Suppressor macrophage (primary cell): ENCODE measurements at regions not wholly inside any gene's neighbourhood (a gene's known extent, or its start where the extent isn't known, plus 50 kb on each side); places are given as distances from the start of the nearest gene placed in this dataset.
"Not testable (repeated sequence)": the region's sequence is repeated elsewhere in the genome, so short reads cannot be mapped to it uniquely, and the experiment has no call there.

Experiments used
- DNase-seq, 4 experiments: peaks; one replicate each; pipeline ENCODE4 v3.0.0-alpha.2; 2020 to 2022

DNA sequence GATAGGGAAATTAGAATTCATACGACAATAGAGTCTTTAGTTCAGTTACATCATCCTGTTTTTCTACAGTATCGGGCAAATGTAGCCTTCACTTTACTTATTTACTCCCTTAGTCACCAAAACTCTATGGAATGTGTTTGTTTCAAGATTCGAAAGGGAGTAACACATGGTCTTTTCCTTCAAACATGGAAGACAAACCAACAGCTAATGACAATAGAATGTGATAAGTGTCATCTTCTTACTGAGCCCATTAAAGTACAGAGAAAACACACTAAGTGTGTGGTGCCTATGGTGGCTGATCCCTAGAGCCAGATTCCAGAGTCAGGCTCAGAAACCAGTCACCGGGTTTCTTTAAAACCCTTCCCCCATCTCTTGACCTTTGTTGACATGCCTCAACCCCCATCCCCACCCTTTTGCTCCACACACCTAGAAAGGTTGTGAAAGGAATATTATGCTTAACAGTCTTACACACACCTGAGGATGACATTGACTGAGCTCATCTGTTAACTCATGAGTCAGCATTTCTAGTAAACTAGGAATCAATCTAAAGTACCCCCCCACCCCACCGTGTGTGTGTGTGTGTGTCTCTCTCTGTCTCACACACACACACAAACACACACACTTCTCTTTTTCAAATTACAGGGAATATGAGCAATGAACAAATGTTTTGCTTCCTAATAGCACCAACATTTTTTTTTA, 549.6 kb upstream of the CCDC54 start:
- no peak for DNase-seq

DNA sequence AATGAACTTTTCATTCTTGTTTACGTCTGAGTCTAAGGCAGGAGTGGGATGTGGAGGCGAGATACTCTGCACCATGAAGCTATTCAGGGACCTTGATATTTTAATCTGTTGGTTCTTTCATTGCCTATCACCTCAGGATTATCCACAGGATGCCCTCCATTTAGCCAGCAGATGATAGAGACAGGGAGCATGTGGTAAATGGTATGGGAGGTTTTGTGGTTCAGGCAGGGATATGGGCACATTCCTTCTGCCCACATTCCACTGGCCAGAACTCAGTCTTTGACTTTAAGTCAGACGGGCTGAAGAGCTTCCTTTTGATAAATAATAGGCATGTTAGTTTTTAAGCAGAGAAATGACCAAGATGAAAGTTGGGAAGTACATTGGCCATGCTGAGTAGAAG, 548.0 kb upstream of the CCDC54 start:
- no peak for DNase-seq

DNA sequence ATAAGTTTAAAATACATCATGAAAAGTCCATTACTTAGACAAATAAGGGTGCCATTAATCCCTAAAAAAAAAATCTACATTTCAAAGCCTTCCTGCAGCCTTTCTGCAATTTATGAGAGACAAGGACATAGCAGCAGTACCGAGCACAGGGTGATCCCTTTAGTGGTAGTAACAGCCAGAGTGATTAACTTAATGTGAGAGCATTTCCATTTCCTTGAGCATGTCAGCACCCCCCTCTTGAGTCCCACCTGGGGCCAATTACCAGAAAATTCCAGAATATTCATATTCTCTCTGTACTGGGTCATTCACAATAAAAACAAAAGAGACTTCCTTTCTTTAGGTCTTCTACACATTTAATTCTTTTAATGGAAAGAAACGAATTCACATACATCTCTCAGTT, 546.9 kb upstream of the CCDC54 start:
- no peak for DNase-seq

DNA sequence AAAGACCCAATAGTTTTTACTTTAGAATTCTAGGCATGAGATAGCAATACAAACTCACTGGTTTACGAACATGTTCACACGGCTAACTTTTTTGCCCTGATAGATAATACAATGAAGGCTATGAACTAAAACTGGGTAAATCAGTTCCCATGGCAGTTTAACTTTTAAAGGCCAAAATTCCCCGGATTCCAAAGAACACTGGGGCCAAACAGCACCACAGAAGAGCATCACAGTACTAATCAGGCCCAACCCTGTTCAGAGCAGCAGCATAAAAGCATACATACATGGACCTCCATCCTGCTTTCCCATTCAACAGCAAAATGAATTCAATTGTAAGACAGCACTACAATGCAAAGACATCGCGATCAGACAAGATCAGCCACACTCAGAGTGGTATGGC, 540.3 kb upstream of the CCDC54 start:
- DNase-seq = no peak

- no peak for DNase-seq
Observed at GRCh38 chr3:106837616-106838015, 539.6 kb upstream of the CCDC54 start.

- no peak for DNase-seq
Observed at GRCh38 chr3:106839576-106840280, 537.5 kb upstream of the CCDC54 start.

- DNase-seq = no peak
Observed at GRCh38 chr3:106840319-106840718, 536.9 kb upstream of the CCDC54 start.

GRCh38 chr3:106842151-106842550, 535.1 kb upstream of the CCDC54 start:
- no peak for DNase-seq

DNA sequence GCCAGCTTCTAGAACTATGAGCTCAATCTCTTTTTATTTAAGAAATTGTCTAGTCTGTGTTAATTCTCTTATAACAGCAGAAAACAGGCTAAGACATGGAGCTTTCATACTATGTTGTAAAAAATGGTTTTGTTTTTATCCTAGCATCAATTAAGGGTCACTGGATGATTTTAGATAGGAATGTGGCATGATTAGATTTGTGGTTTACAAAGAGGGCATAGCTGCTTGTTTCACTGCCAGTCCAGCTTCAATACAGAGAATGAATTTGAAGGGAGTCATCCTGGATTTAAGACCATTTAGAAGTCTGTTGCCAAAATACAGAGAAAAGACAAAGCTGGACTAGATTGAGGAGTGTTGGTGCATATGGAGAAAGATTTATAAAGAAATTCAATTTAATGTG, 532.6 kb upstream of the CCDC54 start:
- no peak for DNase-seq

DNA sequence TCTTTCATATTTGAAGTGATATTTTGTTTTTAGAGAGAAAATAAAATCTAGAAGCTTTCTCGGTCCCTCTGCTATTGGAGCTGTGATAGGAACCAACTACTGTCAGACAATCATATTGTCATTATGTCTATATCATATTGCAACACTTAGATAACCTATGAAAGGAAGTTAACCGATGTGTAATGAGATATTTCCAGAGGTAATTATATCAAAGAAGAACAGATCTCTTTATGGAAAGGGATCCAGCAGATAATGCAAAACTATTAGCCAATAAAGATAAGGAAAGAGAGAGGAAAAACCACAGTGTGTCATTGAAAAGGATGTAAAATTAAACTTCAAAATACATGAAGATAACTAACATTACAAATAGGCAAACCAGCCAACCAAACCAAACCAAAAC, 529.1 kb upstream of the CCDC54 start:
- no peak for DNase-seq

DNA sequence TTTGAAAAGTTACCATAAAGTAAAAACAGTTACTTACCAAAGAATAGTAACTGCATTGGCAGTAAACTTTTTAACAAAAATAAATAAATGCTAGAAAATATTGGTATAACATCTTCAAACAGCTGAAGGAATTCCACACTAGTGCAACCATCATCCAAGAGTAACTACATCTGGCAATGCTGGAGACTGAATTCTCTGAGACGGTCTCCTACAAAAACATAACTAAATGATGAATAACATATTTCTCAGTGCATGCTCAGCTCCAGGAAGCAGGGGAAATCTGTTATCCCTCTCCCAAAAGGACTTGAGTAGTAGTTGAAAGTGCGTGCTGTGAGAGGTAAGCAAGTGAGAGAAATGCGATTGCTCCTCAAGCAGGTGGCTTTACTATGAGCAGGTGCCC, 526.8 kb upstream of the CCDC54 start:
- DNase-seq = no peak

- not testable (repeated sequence) for DNase-seq
Observed at GRCh38 chr3:106858321-106858720, 518.9 kb upstream of the CCDC54 start.

DNA sequence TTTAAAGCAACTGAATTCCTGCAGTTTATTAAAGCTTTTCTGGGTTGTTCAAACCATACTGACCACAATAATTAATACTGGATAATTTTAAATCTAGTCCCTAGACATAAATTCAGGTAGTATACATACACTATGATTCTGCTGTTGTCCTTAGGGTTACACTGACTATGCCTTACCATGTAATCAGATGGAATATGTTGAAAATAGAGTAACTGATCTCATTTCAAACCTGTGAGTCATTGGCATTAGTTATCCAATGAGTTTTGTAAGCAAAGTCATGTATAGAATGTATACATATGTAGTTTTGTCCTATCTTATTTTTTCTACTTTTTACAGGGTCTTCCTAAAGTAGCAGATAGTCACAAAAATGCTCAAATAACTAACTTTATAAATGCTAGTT, 517.1 kb upstream of the CCDC54 start:
- DNase-seq = no peak

DNA sequence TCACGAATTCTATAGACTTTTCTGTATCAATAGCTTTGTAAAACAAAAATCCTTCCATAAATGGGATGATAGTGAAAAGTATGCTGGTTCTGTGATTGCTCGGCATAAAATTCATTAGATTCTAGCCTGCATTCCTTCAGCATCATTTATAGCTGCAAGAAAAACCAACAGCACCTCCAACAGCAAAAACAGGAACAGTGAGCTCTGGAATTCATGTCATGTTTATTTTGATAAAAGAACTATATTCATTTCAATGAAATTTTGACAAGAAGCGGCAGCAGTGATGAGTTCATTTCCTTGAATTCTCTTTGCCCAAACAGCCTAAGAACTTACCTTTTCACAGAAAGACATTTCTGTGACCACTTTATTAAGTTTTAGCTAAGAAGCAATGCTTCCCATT, 515.2 kb upstream of the CCDC54 start:
- no peak for DNase-seq

DNA sequence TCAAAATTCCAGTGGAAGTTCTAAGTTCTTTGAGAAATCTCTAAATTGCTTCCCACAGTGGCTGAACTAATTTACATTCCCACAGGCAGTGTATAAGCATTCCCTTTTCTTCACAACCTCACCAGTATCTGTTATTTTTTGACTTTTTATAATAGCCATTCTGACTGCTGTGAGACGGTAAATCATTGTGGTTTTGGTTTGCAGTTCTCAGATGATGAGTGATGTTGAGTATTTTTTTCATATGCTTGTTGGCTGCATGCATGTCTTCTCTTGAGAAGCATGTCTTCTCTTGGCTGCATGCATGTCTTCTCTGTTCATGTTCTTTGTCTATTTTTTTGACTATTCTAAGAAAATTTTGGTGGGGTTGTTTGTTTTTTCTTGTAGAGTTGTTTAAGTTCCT, 499.6 kb upstream of the CCDC54 start:
- no peak for DNase-seq

- no peak for DNase-seq
Observed at GRCh38 chr3:106880206-106880605, 497.0 kb upstream of the CCDC54 start.

GRCh38 chr3:106881186-106881585, 496.1 kb upstream of the CCDC54 start:
- no peak for DNase-seq

DNA sequence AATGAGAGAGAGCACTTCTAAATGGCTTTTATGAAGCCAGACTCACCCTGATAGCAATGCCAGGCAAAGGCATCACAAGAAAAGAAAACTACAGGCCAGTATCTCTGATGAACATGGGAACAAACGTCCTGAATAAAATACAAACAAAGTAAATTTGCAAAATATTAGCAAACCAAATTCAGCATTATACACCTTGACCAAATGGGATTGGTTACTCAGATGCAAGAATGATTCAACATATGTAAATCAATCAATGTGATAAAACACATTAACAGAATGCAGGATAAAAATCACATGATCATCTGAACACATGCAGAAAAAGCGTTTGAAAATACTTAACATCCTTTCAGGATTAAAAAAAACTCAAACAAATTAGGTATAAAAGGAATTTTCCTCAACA, 494.9 kb upstream of the CCDC54 start:
- DNase-seq = no peak

DNA sequence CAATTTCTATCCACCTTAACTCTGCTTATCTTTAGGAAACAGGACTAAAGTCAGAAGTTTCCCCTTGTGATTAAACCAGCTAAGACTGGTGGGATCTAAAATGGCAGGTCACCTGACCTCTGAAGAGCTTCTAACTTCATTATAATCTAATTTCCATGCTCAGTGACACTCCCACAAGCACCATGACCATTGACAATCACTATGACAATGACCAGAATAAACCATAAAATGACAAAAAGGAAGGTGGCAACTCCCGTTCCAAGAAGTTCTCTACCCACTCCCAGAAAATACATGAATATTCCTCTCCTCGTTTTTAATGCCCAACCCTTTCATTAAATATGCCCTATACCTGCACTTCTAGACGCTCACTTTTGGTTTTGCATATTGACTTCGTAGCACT, 471.2 kb upstream of the CCDC54 start:
- no peak for DNase-seq

- DNase-seq = no peak
Observed at GRCh38 chr3:106908181-106908938, 468.9 kb upstream of the CCDC54 start.

DNA sequence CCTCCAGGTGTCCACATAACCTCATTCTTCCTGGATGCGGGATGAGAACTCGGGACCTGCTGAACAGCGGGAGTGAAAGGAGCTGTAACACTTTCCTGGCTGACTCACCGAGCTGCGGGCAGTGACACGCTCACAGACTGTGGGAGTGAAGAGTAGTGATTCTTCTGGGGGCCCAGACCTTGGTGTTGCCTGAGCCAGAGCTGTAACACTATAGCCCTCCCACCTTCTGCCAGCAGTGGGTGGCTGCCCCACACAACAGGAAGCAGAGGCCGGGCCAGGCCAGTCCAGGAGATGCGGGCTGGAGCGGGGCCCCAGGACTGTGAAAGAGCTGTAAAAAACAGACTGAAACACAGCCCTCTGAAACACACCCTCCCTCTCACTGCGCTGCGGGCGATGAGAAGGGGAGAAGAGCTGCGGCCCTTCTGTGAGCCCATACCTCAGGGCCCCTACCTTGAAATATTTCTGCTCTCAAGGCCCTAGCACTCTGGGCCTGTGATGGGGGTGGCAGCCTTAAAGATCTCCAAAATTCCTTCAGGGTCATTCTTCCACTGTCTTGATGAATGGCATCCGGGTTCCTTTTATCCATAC, 464.0 kb upstream of the CCDC54 start:
- no peak for DNase-seq

DNA sequence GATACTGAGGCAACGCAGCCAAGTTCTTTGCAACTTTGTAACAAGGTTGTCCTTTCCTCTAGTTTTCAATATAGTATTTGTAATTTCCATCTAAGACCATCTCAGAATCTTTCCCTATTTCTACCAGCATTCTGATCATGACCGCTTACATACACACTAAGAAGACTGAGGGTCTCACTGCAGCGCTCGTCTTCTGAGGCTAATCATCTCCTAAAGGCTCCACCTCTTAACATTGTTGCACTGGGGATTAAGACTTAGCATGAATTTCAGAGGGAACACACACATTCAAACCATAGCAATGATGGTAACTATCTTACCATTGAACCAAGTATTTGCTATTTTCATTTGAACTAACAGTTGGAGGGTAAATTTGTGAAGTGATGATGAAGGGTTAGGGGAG, 463.3 kb upstream of the CCDC54 start:
- no peak for DNase-seq

DNA sequence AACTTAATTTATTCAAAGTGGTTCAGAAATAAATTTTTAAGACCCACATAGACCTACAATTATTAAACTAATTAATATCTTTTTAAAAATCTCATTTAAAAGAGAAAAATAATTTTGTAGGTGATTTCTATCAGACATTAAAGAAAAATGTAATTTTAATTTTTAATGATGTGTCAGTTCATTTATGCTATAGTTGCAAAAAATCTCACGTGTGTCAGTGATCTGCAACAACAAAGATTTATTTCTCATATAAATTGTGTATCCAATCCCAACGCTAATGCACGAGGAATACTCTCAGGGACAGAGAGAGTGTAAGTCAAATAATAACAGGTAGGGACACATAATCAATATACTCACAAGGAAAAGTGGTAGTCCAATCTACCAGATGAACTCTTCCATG, 456.6 kb upstream of the CCDC54 start:
- DNase-seq = no peak

DNA sequence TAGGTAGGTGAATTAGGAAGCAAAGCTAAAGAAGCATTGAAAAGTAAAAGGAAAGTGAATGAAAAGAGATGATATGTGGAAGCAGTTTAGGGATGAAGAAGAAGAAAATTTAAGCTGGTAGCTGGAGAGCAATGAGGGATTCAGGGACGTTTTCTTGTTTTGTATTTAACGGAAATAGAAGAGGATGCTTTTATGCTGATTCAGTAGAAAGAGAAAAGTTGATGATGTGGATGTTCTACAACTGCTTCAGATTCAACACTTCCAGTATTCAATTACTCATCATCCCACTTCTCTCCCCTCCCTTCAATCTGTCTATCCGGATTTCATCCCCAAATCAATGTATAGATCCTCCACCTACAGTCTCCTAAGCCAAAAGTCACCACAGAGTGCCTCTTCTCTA, 448.2 kb upstream of the CCDC54 start:
- no peak for DNase-seq
